ENCODE measurements at regions not wholly inside any gene's neighbourhood (a gene's known extent, or its start where the extent isn't known, plus 50 kb on each side); places are given as distances from the start of the nearest gene placed in this dataset.

DNA sequence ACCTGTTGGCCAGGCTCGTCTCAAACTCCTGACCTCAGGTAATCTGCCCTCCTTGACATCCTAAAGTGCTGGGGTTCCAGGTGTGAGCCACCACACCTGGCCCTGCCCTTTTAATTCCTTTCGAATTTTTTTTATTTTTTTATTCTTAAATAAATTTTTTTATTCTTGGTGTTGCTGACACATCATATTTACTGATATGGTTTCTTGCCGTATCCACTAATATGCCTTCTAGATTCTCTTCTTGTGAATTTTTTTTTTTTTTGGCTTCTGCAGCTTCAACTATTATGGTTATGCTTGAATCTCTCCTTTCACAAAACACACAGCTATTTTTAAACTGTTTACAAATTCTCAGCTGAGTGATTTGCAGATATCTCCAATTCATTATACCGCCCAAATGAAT is 353.4 kb upstream of the ADGRL3 start:
- H3K27ac ChIP-seq (ENCODE audit: low read depth in 2 of 2, low read length in 2 of 2) = no peak overlapping the region
- H3K9me3 ChIP-seq (ENCODE audit: control insufficient read depth in 2 of 2, low read length in 2 of 2) = no peaks in the 10 kb centered on the region
- H3K27me3 ChIP-seq (ENCODE audit: control insufficient read depth in 2 of 2, insufficient read depth in 2 of 2, low read length in 2 of 2) = no peaks in the 10 kb centered on the region
- H3K36me3 ChIP-seq (ENCODE audit: control insufficient read depth in 2 of 2, insufficient read depth in 2 of 2, low read length in 2 of 2) = no peaks in the 10 kb centered on the region
- H3K4me3 ChIP-seq (ENCODE audit: low read length in 2 of 2) = no peak overlapping the region
- no peak overlapping the region for H3K9ac ChIP-seq (ENCODE audit: low read depth in 1 of 2, low read length in 2 of 2)
- H3K4me1 ChIP-seq (ENCODE audit: control insufficient read depth in 2 of 2, insufficient read depth in 2 of 2, low read length in 2 of 2) = no peaks in the 10 kb centered on the region

DNA sequence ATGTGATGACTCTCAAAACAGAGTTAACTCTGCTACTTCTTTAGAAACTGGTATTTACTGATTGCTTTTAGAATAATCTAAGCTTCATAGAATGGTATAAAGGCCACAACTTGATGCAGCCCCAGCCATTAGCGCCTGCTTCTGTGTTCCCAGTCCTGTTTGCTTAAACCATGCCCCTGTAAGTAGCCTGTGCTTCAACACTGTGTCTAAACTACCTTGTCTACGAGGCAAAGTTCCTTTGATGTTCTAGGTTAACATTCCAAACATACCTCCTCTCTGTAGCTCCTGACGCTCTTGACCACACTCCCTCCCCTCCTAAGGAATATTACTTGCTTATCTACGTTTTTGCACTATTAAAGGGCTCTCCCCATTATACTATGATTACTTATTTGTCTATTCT is 352.5 kb upstream of the ADGRL3 start:
- H3K36me3 ChIP-seq (ENCODE audit: control insufficient read depth in 2 of 2, insufficient read depth in 2 of 2, low read length in 2 of 2) = no peaks in the 10 kb centered on the region
- no peaks in the 10 kb centered on the region for H3K4me1 ChIP-seq (ENCODE audit: control insufficient read depth in 2 of 2, insufficient read depth in 2 of 2, low read length in 2 of 2)
- H3K9me3 ChIP-seq (ENCODE audit: control insufficient read depth in 2 of 2, low read length in 2 of 2) = no peaks in the 10 kb centered on the region
- H3K27ac ChIP-seq (ENCODE audit: low read depth in 2 of 2, low read length in 2 of 2) = no peak overlapping the region
- H3K27me3 ChIP-seq (ENCODE audit: control insufficient read depth in 2 of 2, insufficient read depth in 2 of 2, low read length in 2 of 2) = no peaks in the 10 kb centered on the region
- H3K4me3 ChIP-seq (ENCODE audit: low read length in 2 of 2) = no peak overlapping the region
- H3K9ac ChIP-seq (ENCODE audit: low read depth in 1 of 2, low read length in 2 of 2) = no peak overlapping the region

DNA sequence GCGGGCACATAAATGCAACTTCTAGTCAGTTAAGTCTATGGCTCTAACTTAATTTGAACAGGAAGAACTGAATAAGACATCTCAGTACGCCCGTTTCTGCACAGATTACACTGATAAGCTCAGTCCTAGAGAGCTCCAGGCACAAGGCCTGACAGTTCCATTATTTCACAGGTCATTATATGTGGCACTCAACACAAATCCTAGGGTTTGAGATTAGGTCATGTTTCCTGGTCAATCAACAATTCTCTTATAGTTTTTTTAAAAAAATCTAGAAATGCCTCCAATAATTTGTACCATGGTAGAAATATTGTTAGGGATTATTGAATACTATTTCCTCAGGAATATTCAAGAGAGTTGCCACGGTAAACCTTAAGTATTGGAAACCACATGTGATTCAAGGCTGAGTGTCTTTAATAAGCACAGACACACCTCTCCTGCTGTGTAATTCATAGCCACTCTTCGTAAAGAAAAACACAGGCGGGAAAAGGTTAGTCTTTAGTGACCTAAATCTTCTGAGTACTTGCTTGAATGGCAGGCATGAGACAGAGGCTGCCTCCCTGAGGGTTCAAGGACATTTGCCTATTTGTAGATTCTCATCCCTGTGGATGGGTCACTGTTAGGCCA is 342.9 kb upstream of the ADGRL3 start:
- no peaks in the 10 kb centered on the region for H3K4me1 ChIP-seq (ENCODE audit: control insufficient read depth in 2 of 2, insufficient read depth in 2 of 2, low read length in 2 of 2)
- no peaks in the 10 kb centered on the region for H3K9me3 ChIP-seq (ENCODE audit: control insufficient read depth in 2 of 2, low read length in 2 of 2)
- H3K27ac ChIP-seq (ENCODE audit: low read depth in 2 of 2, low read length in 2 of 2) = no peak overlapping the region
- H3K9ac ChIP-seq (ENCODE audit: low read depth in 1 of 2, low read length in 2 of 2) = no peak overlapping the region
- no peak overlapping the region for H3K4me3 ChIP-seq (ENCODE audit: low read length in 2 of 2)
- H3K27me3 ChIP-seq (ENCODE audit: control insufficient read depth in 2 of 2, insufficient read depth in 2 of 2, low read length in 2 of 2) = no peaks in the 10 kb centered on the region
- H3K36me3 ChIP-seq (ENCODE audit: control insufficient read depth in 2 of 2, insufficient read depth in 2 of 2, low read length in 2 of 2) = no peaks in the 10 kb centered on the region

DNA sequence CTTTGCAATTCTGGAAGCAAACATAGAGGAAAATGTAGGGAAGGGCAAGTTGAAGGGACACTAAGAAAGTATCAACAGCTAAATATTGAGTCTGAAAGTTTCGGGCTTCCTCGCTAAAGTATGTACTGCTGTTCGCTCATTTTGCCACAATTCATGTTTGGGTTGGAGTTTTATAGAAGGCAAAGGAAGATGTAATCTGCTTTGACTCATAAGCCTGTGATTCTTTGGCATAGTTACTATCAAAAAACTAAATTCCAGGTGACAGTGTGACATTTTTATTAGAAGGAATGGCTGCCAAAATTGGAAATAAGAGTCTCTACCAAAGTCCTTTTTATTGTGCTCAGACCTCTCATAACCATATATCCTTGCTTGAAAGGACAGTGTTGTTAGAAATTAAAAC is 336.7 kb upstream of the ADGRL3 start:
- no peak overlapping the region for H3K27ac ChIP-seq (ENCODE audit: low read depth in 2 of 2, low read length in 2 of 2)
- H3K4me1 ChIP-seq (ENCODE audit: control insufficient read depth in 2 of 2, insufficient read depth in 2 of 2, low read length in 2 of 2) = no peaks in the 10 kb centered on the region
- H3K36me3 ChIP-seq (ENCODE audit: control insufficient read depth in 2 of 2, insufficient read depth in 2 of 2, low read length in 2 of 2) = no peaks in the 10 kb centered on the region
- no peaks in the 10 kb centered on the region for H3K9me3 ChIP-seq (ENCODE audit: control insufficient read depth in 2 of 2, low read length in 2 of 2)
- H3K4me3 ChIP-seq (ENCODE audit: low read length in 2 of 2) = no peak overlapping the region
- no peaks in the 10 kb centered on the region for H3K27me3 ChIP-seq (ENCODE audit: control insufficient read depth in 2 of 2, insufficient read depth in 2 of 2, low read length in 2 of 2)
- no peak overlapping the region for H3K9ac ChIP-seq (ENCODE audit: low read depth in 1 of 2, low read length in 2 of 2)

DNA sequence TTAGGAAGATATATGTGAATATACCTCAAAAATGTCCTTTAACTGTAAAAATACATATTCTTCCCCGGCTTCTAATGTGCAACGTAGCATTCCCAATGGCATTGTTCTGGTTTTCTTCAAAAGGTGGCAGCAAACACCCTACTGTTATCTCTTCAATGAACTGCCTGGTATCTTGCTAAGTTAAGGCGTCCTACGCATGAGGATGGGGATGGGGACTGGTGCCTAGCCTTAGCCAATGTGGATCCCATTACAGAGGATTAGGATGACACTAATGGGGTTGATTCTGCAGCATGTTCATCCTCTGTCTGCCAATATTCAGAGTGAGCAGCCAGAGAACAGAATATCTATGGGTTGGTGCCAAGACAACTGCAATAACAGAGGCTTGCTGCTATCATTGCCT is 334.9 kb upstream of the ADGRL3 start:
- no peak overlapping the region for H3K27ac ChIP-seq (ENCODE audit: low read depth in 2 of 2, low read length in 2 of 2)
- H3K9ac ChIP-seq (ENCODE audit: low read depth in 1 of 2, low read length in 2 of 2) = no peak overlapping the region

DNA sequence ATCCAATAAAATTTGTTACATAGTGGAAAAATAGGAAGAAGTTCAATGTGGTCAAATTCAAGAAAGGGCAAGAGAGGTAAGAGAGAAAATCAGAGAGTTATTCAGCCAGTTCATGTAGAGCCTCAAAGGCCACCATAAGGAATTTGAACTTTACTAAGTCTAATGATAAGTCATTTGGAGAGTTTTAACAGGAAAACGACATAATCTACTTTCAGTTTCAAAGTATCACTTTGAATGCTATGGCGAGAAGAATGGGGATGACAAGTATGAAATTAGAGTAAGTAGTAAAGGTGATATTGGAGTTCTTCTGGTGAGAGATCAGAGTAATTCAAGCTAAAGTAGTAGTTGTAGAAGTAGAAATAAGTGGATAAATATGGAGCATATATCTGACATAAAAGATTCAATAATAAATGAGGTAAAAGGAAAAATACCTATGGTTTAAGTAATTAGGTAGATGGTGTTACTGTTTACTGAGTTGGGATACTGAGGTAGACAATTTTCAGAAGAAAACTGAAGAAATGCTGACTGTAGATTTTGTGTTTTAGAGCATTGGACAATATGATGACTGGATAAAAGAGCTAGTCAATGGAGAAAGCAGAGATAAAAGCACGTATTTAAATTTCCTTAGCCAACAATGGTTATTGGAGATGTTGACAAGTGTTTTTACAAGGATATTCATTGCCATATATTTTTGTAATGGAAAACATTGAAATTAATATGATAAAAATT is 331.7 kb upstream of the ADGRL3 start:
- no peaks in the 10 kb centered on the region for H3K9me3 ChIP-seq (ENCODE audit: control insufficient read depth in 2 of 2, low read length in 2 of 2)
- H3K27ac ChIP-seq (ENCODE audit: low read depth in 2 of 2, low read length in 2 of 2) = no peak overlapping the region
- no peaks in the 10 kb centered on the region for H3K4me1 ChIP-seq (ENCODE audit: control insufficient read depth in 2 of 2, insufficient read depth in 2 of 2, low read length in 2 of 2)
- no peak overlapping the region for H3K9ac ChIP-seq (ENCODE audit: low read depth in 1 of 2, low read length in 2 of 2)
- no peaks in the 10 kb centered on the region for H3K36me3 ChIP-seq (ENCODE audit: control insufficient read depth in 2 of 2, insufficient read depth in 2 of 2, low read length in 2 of 2)
- no peak overlapping the region for H3K4me3 ChIP-seq (ENCODE audit: low read length in 2 of 2)
- no peaks in the 10 kb centered on the region for H3K27me3 ChIP-seq (ENCODE audit: control insufficient read depth in 2 of 2, insufficient read depth in 2 of 2, low read length in 2 of 2)

More for the DNA sequence above, 334.9 kb upstream of the ADGRL3 start:
- no peaks in the 10 kb centered on the region for H3K27me3 ChIP-seq (ENCODE audit: control insufficient read depth in 2 of 2, insufficient read depth in 2 of 2, low read length in 2 of 2)
- no peak overlapping the region for H3K4me3 ChIP-seq (ENCODE audit: low read length in 2 of 2)
- H3K4me1 ChIP-seq (ENCODE audit: control insufficient read depth in 2 of 2, insufficient read depth in 2 of 2, low read length in 2 of 2) = no peaks in the 10 kb centered on the region
- no peaks in the 10 kb centered on the region for H3K36me3 ChIP-seq (ENCODE audit: control insufficient read depth in 2 of 2, insufficient read depth in 2 of 2, low read length in 2 of 2)
- no peaks in the 10 kb centered on the region for H3K9me3 ChIP-seq (ENCODE audit: control insufficient read depth in 2 of 2, low read length in 2 of 2)

DNA sequence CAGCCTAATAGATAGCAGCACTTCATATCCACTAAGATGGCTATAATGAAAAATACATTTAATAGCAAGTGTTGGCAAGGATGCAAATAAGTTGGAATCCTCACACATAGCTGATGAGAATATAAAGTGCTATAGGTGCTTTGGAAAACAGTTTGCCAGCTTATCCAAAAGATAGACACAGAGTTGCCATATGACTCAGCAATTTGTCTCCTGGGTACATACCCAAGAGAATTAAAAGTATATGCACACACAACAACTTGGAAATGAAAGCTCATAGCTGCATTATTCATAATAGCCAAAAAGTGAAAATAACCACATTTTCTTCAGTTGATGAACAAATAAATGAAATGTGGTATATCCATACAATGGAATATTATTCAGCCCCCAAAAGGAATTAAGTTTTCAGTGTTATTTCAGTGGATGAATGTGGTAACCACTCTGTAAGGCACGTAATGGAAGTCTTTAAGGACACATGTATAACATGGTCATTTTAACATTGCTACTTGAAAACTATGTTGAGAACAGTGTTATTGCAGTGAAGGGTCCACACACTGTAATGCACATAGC is 320.9 kb upstream of the ADGRL3 start:
- H3K27ac ChIP-seq (ENCODE audit: low read depth in 2 of 2, low read length in 2 of 2) = no peak overlapping the region
- no peak overlapping the region for H3K4me3 ChIP-seq (ENCODE audit: low read length in 2 of 2)
- no peaks in the 10 kb centered on the region for H3K4me1 ChIP-seq (ENCODE audit: control insufficient read depth in 2 of 2, insufficient read depth in 2 of 2, low read length in 2 of 2)
- H3K9ac ChIP-seq (ENCODE audit: low read depth in 1 of 2, low read length in 2 of 2) = no peak overlapping the region
- H3K9me3 ChIP-seq (ENCODE audit: control insufficient read depth in 2 of 2, low read length in 2 of 2) = no peaks in the 10 kb centered on the region
- no peaks in the 10 kb centered on the region for H3K27me3 ChIP-seq (ENCODE audit: control insufficient read depth in 2 of 2, insufficient read depth in 2 of 2, low read length in 2 of 2)
- H3K36me3 ChIP-seq (ENCODE audit: control insufficient read depth in 2 of 2, insufficient read depth in 2 of 2, low read length in 2 of 2) = no peaks in the 10 kb centered on the region

DNA sequence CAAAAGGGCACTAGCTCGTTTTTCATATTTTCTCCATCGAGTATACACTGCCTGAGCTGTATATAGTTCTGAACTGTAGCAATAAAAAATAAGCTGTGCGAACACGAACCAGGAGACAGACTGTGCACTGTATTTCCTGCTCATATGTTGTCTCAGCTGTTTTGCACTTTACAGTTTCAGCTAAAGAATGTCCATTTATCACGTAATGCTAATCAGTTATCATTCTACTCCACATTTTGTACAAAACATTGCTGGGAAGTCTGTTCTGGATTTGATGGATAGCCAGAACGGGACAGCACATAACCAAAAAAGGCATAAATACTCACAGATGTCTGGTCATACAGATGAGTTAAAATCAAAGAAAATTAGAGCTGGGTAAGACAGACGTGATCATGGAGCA is 315.5 kb upstream of the ADGRL3 start:
- Histone ChIP-seq H3K4me3 (ENCODE audit: low read length in 2 of 2) (no peak overlapping the region), H3K27ac (ENCODE audit: low read depth in 2 of 2, low read length in 2 of 2) (no peak overlapping the region), H3K9me3 (ENCODE audit: control insufficient read depth in 2 of 2, low read length in 2 of 2) (peaks cover 0 to 2% of the 10 kb centered on the region in 2 donors), H3K36me3 (ENCODE audit: control insufficient read depth in 2 of 2, insufficient read depth in 2 of 2, low read length in 2 of 2) (no peaks in the 10 kb centered on the region), H3K4me1 (ENCODE audit: control insufficient read depth in 2 of 2, insufficient read depth in 2 of 2, low read length in 2 of 2) (no peaks in the 10 kb centered on the region), H3K27me3 (ENCODE audit: control insufficient read depth in 2 of 2, insufficient read depth in 2 of 2, low read length in 2 of 2) (no peaks in the 10 kb centered on the region), H3K9ac (ENCODE audit: low read depth in 1 of 2, low read length in 2 of 2) (no peak overlapping the region)

DNA sequence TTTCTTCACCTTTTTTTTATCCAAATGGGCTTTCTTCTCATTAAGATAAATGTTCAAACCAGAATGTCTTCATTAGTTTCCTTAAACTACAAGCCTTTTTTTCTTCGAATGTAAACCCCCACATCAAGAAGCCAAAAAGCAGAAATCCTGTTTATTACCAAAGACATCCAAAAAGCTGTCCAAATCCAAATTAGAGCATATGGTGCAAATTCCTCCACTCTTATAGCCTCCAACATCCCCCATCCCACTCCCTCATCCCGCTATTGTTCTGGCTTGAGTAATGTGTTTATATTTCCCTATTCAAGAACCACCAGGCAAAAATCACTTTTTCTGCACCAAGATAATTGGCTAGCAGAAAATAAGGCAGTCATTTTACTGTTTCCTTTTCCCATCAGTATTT is 315.1 kb upstream of the ADGRL3 start:
- Histone ChIP-seq H3K4me3 (ENCODE audit: low read length in 2 of 2) (no peak overlapping the region), H3K27me3 (ENCODE audit: control insufficient read depth in 2 of 2, insufficient read depth in 2 of 2, low read length in 2 of 2) (no peaks in the 10 kb centered on the region), H3K9me3 (ENCODE audit: control insufficient read depth in 2 of 2, low read length in 2 of 2) (peaks cover 0 to 2% of the 10 kb centered on the region in 2 donors), H3K9ac (ENCODE audit: low read depth in 1 of 2, low read length in 2 of 2) (no peak overlapping the region), H3K27ac (ENCODE audit: low read depth in 2 of 2, low read length in 2 of 2) (no peak overlapping the region), H3K36me3 (ENCODE audit: control insufficient read depth in 2 of 2, insufficient read depth in 2 of 2, low read length in 2 of 2) (no peaks in the 10 kb centered on the region), H3K4me1 (ENCODE audit: control insufficient read depth in 2 of 2, insufficient read depth in 2 of 2, low read length in 2 of 2) (no peaks in the 10 kb centered on the region)

DNA sequence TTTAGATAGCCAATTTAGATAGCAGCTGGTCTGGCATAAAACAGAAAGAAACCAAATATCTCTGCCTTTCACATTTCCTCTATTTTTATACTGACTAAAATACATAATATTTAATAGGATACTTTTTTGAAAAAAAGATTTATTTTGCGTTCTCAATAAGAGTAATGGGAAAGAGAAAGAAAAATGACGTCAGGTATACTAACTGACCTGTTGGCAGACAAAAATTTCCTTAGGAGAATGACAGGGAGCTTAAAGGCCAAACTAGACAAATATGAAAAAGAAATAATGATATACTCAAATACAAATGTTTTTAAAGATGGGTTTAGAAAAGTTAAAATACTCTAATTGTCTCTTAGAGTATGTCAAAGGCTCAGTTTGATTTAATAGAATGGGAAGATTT is 309.4 kb upstream of the ADGRL3 start:
- Histone ChIP-seq H3K9ac (ENCODE audit: low read depth in 1 of 2, low read length in 2 of 2) (no peak overlapping the region), H3K9me3 (ENCODE audit: control insufficient read depth in 2 of 2, low read length in 2 of 2) (peaks cover 0 to 2% of the 10 kb centered on the region in 2 donors), H3K36me3 (ENCODE audit: control insufficient read depth in 2 of 2, insufficient read depth in 2 of 2, low read length in 2 of 2) (no peaks in the 10 kb centered on the region), H3K27ac (ENCODE audit: low read depth in 2 of 2, low read length in 2 of 2) (no peak overlapping the region), H3K27me3 (ENCODE audit: control insufficient read depth in 2 of 2, insufficient read depth in 2 of 2, low read length in 2 of 2) (no peaks in the 10 kb centered on the region), H3K4me1 (ENCODE audit: control insufficient read depth in 2 of 2, insufficient read depth in 2 of 2, low read length in 2 of 2) (no peaks in the 10 kb centered on the region), H3K4me3 (ENCODE audit: low read length in 2 of 2) (no peak overlapping the region)

Measured in mucosa of rectum (tissue), 2 donors.